Stomach smooth muscle (tissue), 2 donors: ENCODE measurements at regions not wholly inside any gene's neighbourhood (a gene's known extent, or its start where the extent isn't known, plus 50 kb on each side); places are given as distances from the start of the nearest gene placed in this dataset.

Experiments used
- H3K27ac ChIP-seq: one replicate; pipeline ENCODE4 v1.7.0; 2013; ENCODE audit warnings: mild to moderate bottlenecking, low read length, inconsistent platforms
- H3K27me3 ChIP-seq, 2 donors: one replicate each; pipeline ENCODE4 v1.7.0; 2013; ENCODE audit warnings: low read length in 2 of 2; ENCODE audit not compliant: insufficient read depth in 2 of 2, control insufficient read depth in 1 of 2
- H3K36me3 ChIP-seq, 2 donors: one replicate each; pipeline ENCODE4 v1.7.0; 2013; ENCODE audit warnings: low read length in 2 of 2; ENCODE audit not compliant: control insufficient read depth in 2 of 2, insufficient read depth in 2 of 2
- H3K4me1 ChIP-seq: one replicate; pipeline ENCODE4 v1.7.0; 2013; ENCODE audit warnings: low read length; ENCODE audit not compliant: control insufficient read depth, insufficient read depth
- H3K4me3 ChIP-seq, 2 donors: one replicate each; pipeline ENCODE4 v1.7.0; 2013; ENCODE audit warnings: low read length in 2 of 2
- H3K9ac ChIP-seq, 2 donors: one replicate each; pipeline ENCODE4 v1.7.0; 2013; ENCODE audit warnings: low read length in 2 of 2, mild to moderate bottlenecking in 1 of 2
- H3K9me3 ChIP-seq, 2 donors: one replicate each; pipeline ENCODE4 v1.7.0; 2013; ENCODE audit warnings: low read length in 2 of 2; ENCODE audit not compliant: control insufficient read depth in 2 of 2
- donor health status: healthy.
- donor health status: Pancreatic carcinoma.

- H3K27ac ChIP-seq: no peak overlapping the region
- H3K36me3 ChIP-seq: peaks cover 0 to 2% of the 10 kb centered on the region in 2 donors
- H3K4me3 ChIP-seq: no peak overlapping the region
- H3K9ac ChIP-seq: no peak overlapping the region
- H3K9me3 ChIP-seq: no peaks in the 10 kb centered on the region
- H3K4me1 ChIP-seq: peaks cover 17% of the 10 kb centered on the region
- no peaks in the 10 kb centered on the region for H3K27me3 ChIP-seq
Observed at GRCh38 chr3:56998076-56998529, 62.4 kb upstream of the SPATA12 start.

GRCh38 chr3:56997675-56998074 lies 62.8 kb upstream of the SPATA12 start:
- peaks cover 0 to 2% of the 10 kb centered on the region in 2 donors for H3K36me3 ChIP-seq
- no peak overlapping the region for H3K9ac ChIP-seq
- no peak overlapping the region for H3K4me3 ChIP-seq
- H3K9me3 ChIP-seq: no peaks in the 10 kb centered on the region
- no peak overlapping the region for H3K27ac ChIP-seq
- no peaks in the 10 kb centered on the region for H3K27me3 ChIP-seq
- peaks cover 17% of the 10 kb centered on the region for H3K4me1 ChIP-seq

GRCh38 chr3:56997041-56997440 lies 63.4 kb upstream of the SPATA12 start:
- H3K36me3 ChIP-seq: peaks cover 0 to 2% of the 10 kb centered on the region in 2 donors
- no peaks in the 10 kb centered on the region for H3K9me3 ChIP-seq
- no peak overlapping the region for H3K27ac ChIP-seq
- no peaks in the 10 kb centered on the region for H3K27me3 ChIP-seq
- no peak overlapping the region for H3K4me3 ChIP-seq
- H3K9ac ChIP-seq: no peak overlapping the region
- H3K4me1 ChIP-seq: peaks cover 17% of the 10 kb centered on the region

GRCh38 chr3:56994391-56994790 lies 66.1 kb upstream of the SPATA12 start:
- Histone ChIP-seq H3K27ac (no peak overlapping the region), H3K9ac (no peak overlapping the region), H3K4me1 (peaks cover 22% of the 10 kb centered on the region)

GRCh38 chr3:56990641-56991015 lies 69.8 kb upstream of the SPATA12 start:
- no peak overlapping the region for H3K9ac ChIP-seq
- no peaks in the 10 kb centered on the region for H3K9me3 ChIP-seq
- H3K27ac ChIP-seq: no peak overlapping the region
- H3K4me3 ChIP-seq: no peak overlapping the region
- peaks cover 25% of the 10 kb centered on the region for H3K4me1 ChIP-seq
- no peaks in the 10 kb centered on the region for H3K36me3 ChIP-seq
- H3K27me3 ChIP-seq: no peaks in the 10 kb centered on the region

More at GRCh38 chr3:56994391-56994790, 66.1 kb upstream of the SPATA12 start:
- no peaks in the 10 kb centered on the region for H3K36me3 ChIP-seq
- no peak overlapping the region for H3K4me3 ChIP-seq
- H3K9me3 ChIP-seq: no peaks in the 10 kb centered on the region
- H3K27me3 ChIP-seq: no peaks in the 10 kb centered on the region

- Histone ChIP-seq H3K4me1 (peaks cover 27% of the 10 kb centered on the region), H3K27ac (no peak overlapping the region)
Observed at GRCh38 chr3:56989977-56990640, 70.4 kb upstream of the SPATA12 start.

GRCh38 chr3:56989169-56989976 lies 71.1 kb upstream of the SPATA12 start:
- Histone ChIP-seq H3K9me3 (no peaks in the 10 kb centered on the region), H3K9ac (no peak overlapping the region), H3K4me3 (peak overlapping the region in 1 of 2 donors; percentile 40), H3K4me1 (peaks cover 27% of the 10 kb centered on the region), H3K27me3 (no peaks in the 10 kb centered on the region), H3K27ac (no peak overlapping the region), H3K36me3 (no peaks in the 10 kb centered on the region)

More at GRCh38 chr3:56989977-56990640, 70.4 kb upstream of the SPATA12 start:
- H3K9me3 ChIP-seq: no peaks in the 10 kb centered on the region
- no peaks in the 10 kb centered on the region for H3K36me3 ChIP-seq
- H3K4me3 ChIP-seq: no peak overlapping the region
- H3K27me3 ChIP-seq: no peaks in the 10 kb centered on the region
- no peak overlapping the region for H3K9ac ChIP-seq

GRCh38 chr3:56988458-56989168 lies 71.9 kb upstream of the SPATA12 start:
- Histone ChIP-seq H3K4me3 (peak overlapping the region in 1 of 2 donors; percentile 40), H3K9ac (no peak overlapping the region)

GRCh38 chr3:56987238-56987895 lies 73.1 kb upstream of the SPATA12 start:
- Histone ChIP-seq H3K27me3 (no peaks in the 10 kb centered on the region), H3K9ac (no peak overlapping the region), H3K9me3 (no peaks in the 10 kb centered on the region), H3K4me3 (no peak overlapping the region), H3K4me1 (peaks cover 32% of the 10 kb centered on the region), H3K36me3 (no peaks in the 10 kb centered on the region), H3K27ac (no peak overlapping the region)

More at GRCh38 chr3:56988458-56989168, 71.9 kb upstream of the SPATA12 start:
- Histone ChIP-seq H3K27ac (no peak overlapping the region), H3K9me3 (no peaks in the 10 kb centered on the region), H3K36me3 (no peaks in the 10 kb centered on the region), H3K27me3 (no peaks in the 10 kb centered on the region), H3K4me1 (peaks cover 32% of the 10 kb centered on the region)

- no peaks in the 10 kb centered on the region for H3K27me3 ChIP-seq
- no peak overlapping the region for H3K9ac ChIP-seq
- H3K36me3 ChIP-seq: no peaks in the 10 kb centered on the region
- H3K4me3 ChIP-seq: no peak overlapping the region
- H3K4me1 ChIP-seq: peaks cover 37% of the 10 kb centered on the region
- no peaks in the 10 kb centered on the region for H3K9me3 ChIP-seq
- no peak overlapping the region for H3K27ac ChIP-seq
Observed at GRCh38 chr3:56986347-56986746, 74.1 kb upstream of the SPATA12 start.
